IMR-90 (cell line): ENCODE measurements at regions not wholly inside any gene's neighbourhood (a gene's known extent, or its start where the extent isn't known, plus 50 kb on each side); places are given as distances from the start of the nearest gene placed in this dataset.

Experiments used
- ATAC-seq: fragments of 200-7000 bp; cut with Tn5 transposase; 2 replicates; pipeline ENCODE4 v1.9.1; 2020; ENCODE audit warnings: low read depth, mild to moderate bottlenecking, moderate library complexity
- BruUV-seq: library from RNA; stranded (reverse); fragments of 400-500 nt; replicated peaks from 2 replicates; lab custom pipeline; 2021; lab: Mats Ljungman, UMichigan
- CTCF ChIA-PET: fragments of 300-600 bp; formaldehyde crosslinking; extraction: SDS; loops from one replicate; lab custom pipeline; 2021; ENCODE audit warnings: antibody characterized with exemption; lab: Yijun Ruan, JAX
- POLR2A ChIA-PET: fragments of 300-600 bp; sonication (Branson Sonifier 250); formaldehyde crosslinking; loops from one replicate; lab custom pipeline; 2022; ENCODE audit warnings: antibody characterized with exemption; ENCODE audit not compliant: unreplicated experiment; lab: Charles Lee
- DNase-seq: peaks from one replicate; pipeline ENCODE4 v3.0.0; 2013
- H2AFZ ChIP-seq: replicated peaks from 2 replicates; pipeline ENCODE3; 2013; ENCODE audit warnings: low read length, mild to moderate bottlenecking; ENCODE audit not compliant: poor library complexity
- H2AK5ac ChIP-seq: 2 replicates; pipeline ENCODE4 v1.6.1; 2013; ENCODE audit warnings: low read depth, low read length, inconsistent platforms
- H2AK9ac ChIP-seq: replicated peaks from 2 replicates; pipeline ENCODE3; 2013; ENCODE audit warnings: mild to moderate bottlenecking, low read depth, low read length, moderate library complexity; ENCODE audit not compliant: poor library complexity
- H2BK120ac ChIP-seq: 2 replicates; pipeline ENCODE4 v1.6.1; 2013; ENCODE audit warnings: low read depth, low read length, inconsistent platforms
- H2BK15ac ChIP-seq: 3 replicates; pipeline ENCODE4 v1.6.1; 2013; ENCODE audit warnings: low read depth, low read length, inconsistent platforms
- H2BK20ac ChIP-seq: 2 replicates; pipeline ENCODE4 v1.6.1; 2013; ENCODE audit warnings: low read depth, mild to moderate bottlenecking, inconsistent platforms, low read length, moderate library complexity
- H2BK5ac ChIP-seq: 2 replicates; pipeline ENCODE4 v1.6.1; 2013; ENCODE audit warnings: mild to moderate bottlenecking, low read depth, low read length, inconsistent platforms; ENCODE audit not compliant: poor library complexity, severe bottlenecking
- H3K14ac ChIP-seq: replicated peaks from 2 replicates; pipeline ENCODE4 v1.6.1; 2013; ENCODE audit warnings: low read depth, low read length, inconsistent platforms
- H3K18ac ChIP-seq: 2 replicates; pipeline ENCODE4 v1.6.1; 2013; ENCODE audit warnings: low read depth, low read length, control low read depth
- H3K23ac ChIP-seq: 2 replicates; pipeline ENCODE4 v1.6.1; 2013; ENCODE audit warnings: low read depth, low read length, inconsistent platforms
- H3K27ac ChIP-seq: 2 replicates; pipeline ENCODE4 v1.5.1; 2013; ENCODE audit warnings: mild to moderate bottlenecking, control low read depth, low read length; ENCODE audit not compliant: insufficient read depth
- H3K27me3 ChIP-seq: 2 replicates; pipeline ENCODE4 v1.6.1; 2013; ENCODE audit warnings: low read length; ENCODE audit not compliant: control insufficient read depth, insufficient read depth
- H3K36me3 ChIP-seq: 2 replicates; pipeline ENCODE4 v1.6.1; 2013; ENCODE audit warnings: low read length, mixed read lengths; ENCODE audit not compliant: control insufficient read depth, insufficient read depth
- H3K4ac ChIP-seq: 2 replicates; pipeline ENCODE4 v1.6.1; 2013; ENCODE audit warnings: low read depth, low read length, inconsistent platforms
- H3K4me1 ChIP-seq: 2 replicates; pipeline ENCODE4 v1.6.1; 2013; ENCODE audit warnings: low read length, mixed read lengths; ENCODE audit not compliant: control insufficient read depth, insufficient read depth
- H3K4me2 ChIP-seq: 2 replicates; pipeline ENCODE4 v1.6.1; 2013; ENCODE audit warnings: low read depth, mild to moderate bottlenecking, control low read depth, low read length, moderate library complexity
- H3K4me3 ChIP-seq: 2 replicates; pipeline ENCODE4 v1.5.1; 2013; ENCODE audit warnings: low read depth, mild to moderate bottlenecking, control low read depth, low read length, moderate library complexity; ENCODE audit not compliant: insufficient read depth
- H3K56ac ChIP-seq: 2 replicates; pipeline ENCODE4 v1.6.1; 2013; ENCODE audit warnings: low read length, inconsistent platforms; ENCODE audit not compliant: insufficient read depth; ENCODE audit errors: extremely low read depth
- H3K79me1 ChIP-seq, 2 experiments: 2 replicates each; pipeline ENCODE4 v1.6.1; 2013; ENCODE audit warnings: low read length in 2 of 2, inconsistent platforms in 1 of 2, low read depth in 1 of 2
- H3K9ac ChIP-seq: 2 replicates; pipeline ENCODE4 v1.6.1; 2013; ENCODE audit warnings: low read depth, low read length, control low read depth
- H3K9me1 ChIP-seq: 2 replicates; pipeline ENCODE4 v1.6.1; 2013; ENCODE audit warnings: low read length, inconsistent platforms; ENCODE audit not compliant: insufficient read depth
- H3K9me3 ChIP-seq: 2 replicates; pipeline ENCODE4 v1.6.1; 2013; ENCODE audit warnings: low read length; ENCODE audit not compliant: control insufficient read depth, insufficient read depth
- H4K20me1 ChIP-seq: 2 replicates; pipeline ENCODE4 v1.6.1; 2013; ENCODE audit warnings: low read length, inconsistent platforms; ENCODE audit not compliant: insufficient read depth
- H4K5ac ChIP-seq: 2 replicates; pipeline ENCODE4 v1.6.1; 2013; ENCODE audit warnings: mild to moderate bottlenecking, low read depth, low read length, control low read depth
- H4K8ac ChIP-seq, 2 experiments: 2 replicates each; pipeline ENCODE4 v1.6.1; 2013; ENCODE audit warnings: low read depth in 2 of 2, low read length in 2 of 2, control low read depth in 1 of 2, inconsistent platforms in 1 of 2
- H4K91ac ChIP-seq: 2 replicates; pipeline ENCODE4 v1.6.1; 2013; ENCODE audit warnings: low read depth, low read length, inconsistent platforms; ENCODE audit not compliant: insufficient read depth
- CHD1 ChIP-seq: IDR thresholded peaks from 2 replicates; pipeline ENCODE4 v1.6.1; 2012; ENCODE audit warnings: low read depth, low read length, improper control_type of control experiment
- NFE2L2 ChIP-seq: fragments of 150-350 bp; IDR thresholded peaks from 2 replicates; pipeline ENCODE4 v1.6.1; 2016; ENCODE audit warnings: low read depth, mild to moderate bottlenecking, low read length
- RAD21 ChIP-seq: IDR thresholded peaks from 2 replicates; pipeline ENCODE4 v1.6.1; 2012; ENCODE audit warnings: low read length, improper control_type of control experiment
- RCOR1 ChIP-seq: IDR thresholded peaks from 2 replicates; pipeline ENCODE4 v1.6.1; 2012; ENCODE audit warnings: mild to moderate bottlenecking, low read length, improper control_type of control experiment; ENCODE audit not compliant: insufficient replicate concordance
- RFX5 ChIP-seq: IDR thresholded peaks from 2 replicates; pipeline ENCODE4 v1.8.0; 2012; ENCODE audit warnings: low read depth, mild to moderate bottlenecking, low read length, moderate library complexity
- SMC3 ChIP-seq: fragments of 150-350 bp; IDR thresholded peaks from 2 replicates; pipeline ENCODE4 v1.6.1; 2016; ENCODE audit warnings: low read depth, mild to moderate bottlenecking, antibody characterized with exemption, low read length, moderate library complexity
- WGBS, 2 experiments: methylation state at CpG; one replicate each; pipeline versions ENCODE4 v1.1.5 to v1.1.7; 2013; ENCODE audit warnings: missing lambda C conversion rate in 2 of 2; ENCODE audit not compliant: insufficient read length in 1 of 2; ENCODE audit errors: extremely low coverage in 2 of 2; 5-methylcytosine and 5-hydroxymethylcytosine counted together
- dilution Hi-C: fragments of 300-500 bp; cut with HindIII; formaldehyde crosslinking; loops from one replicate; pipeline ENCODE4 v1.14.3; 2018; ENCODE audit warnings: low sequenced_read_pairs; ENCODE audit not compliant: unreplicated experiment
- in situ Hi-C: fragments of 300-500 bp; cut with MboI; formaldehyde crosslinking; loops from 3 replicates; pipeline ENCODE4 v1.14.3; 2019; ENCODE audit warnings: low sequenced_read_pairs, inconsistent platforms, mixed read lengths
- intact Hi-C: fragments of 100-400 bp; cut with micrococcal nuclease; formaldehyde crosslinking; loops from 2 replicates; pipeline ENCODE4 v1.10.0; 2022

DNA sequence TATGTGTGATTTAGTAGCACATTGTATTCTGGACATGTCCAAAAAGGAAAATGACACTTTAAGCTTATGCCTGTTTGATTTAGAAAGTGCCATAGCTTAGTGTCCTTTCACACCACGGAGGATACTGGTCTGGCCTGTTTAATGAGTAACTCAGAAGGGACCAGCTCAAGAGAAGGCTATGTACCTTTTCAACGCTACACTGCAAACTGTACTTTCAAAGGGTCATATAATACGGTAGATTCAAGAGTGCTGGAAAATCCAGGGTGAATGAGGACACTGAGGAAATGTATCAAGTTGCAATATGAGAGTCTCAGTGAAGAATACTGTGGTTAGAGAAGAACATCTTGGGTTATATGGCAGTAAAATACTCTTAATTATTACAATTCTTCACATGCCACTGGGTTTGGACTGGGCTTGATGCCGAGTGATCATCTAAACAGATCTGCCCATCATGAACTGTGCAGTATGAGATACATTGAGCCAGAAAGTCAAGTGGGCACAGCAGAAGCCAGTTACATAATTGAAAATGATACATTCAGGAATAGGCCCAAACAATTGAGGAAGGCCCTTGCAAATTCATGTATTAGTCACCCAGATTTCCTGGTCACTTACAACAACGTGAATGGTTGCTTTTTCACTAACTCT lies 1211.5 kb upstream of the CDH9 start:
- POLR2A ChIA-PET: no interaction called here
- no peak overlapping the region for H3K27ac ChIP-seq
- no peak overlapping the region for H2BK120ac ChIP-seq
- no peak overlapping the region for H3K4ac ChIP-seq
- no peak overlapping the region for H4K8ac ChIP-seq
- no peaks in the 10 kb centered on the region for H3K27me3 ChIP-seq
- no peak overlapping the region for H2AK5ac ChIP-seq
- no peaks in the 10 kb centered on the region for H3K4me1 ChIP-seq
- no peak overlapping the region for H4K5ac ChIP-seq
- H3K9me1 ChIP-seq: no peaks in the 10 kb centered on the region
- ATAC-seq (no peak), DNase-seq (no peak)
- no peak overlapping the region for H3K18ac ChIP-seq
- in situ Hi-C loops (no loop called here), dilution Hi-C loops (no loop called here), intact Hi-C loops (no loop called here)
- no peak overlapping the region for H3K56ac ChIP-seq
- no TSS peak for BruUV-seq
- H4K91ac ChIP-seq: no peak overlapping the region
- no peaks in the 10 kb centered on the region for H3K36me3 ChIP-seq
- H2BK5ac ChIP-seq: no peak overlapping the region
- CTCF ChIA-PET: no interaction called here
- H2BK20ac ChIP-seq: no peak overlapping the region
- H3K23ac ChIP-seq: no peak overlapping the region
- no peak overlapping the region for H2AK9ac ChIP-seq
- H3K14ac ChIP-seq: no peak overlapping the region
- H3K4me2 ChIP-seq: no peak overlapping the region
- no peak overlapping the region for H2BK15ac ChIP-seq
- TF ChIP-seq CHD1: no peak
- no peak for TF ChIP-seq RFX5
- TF ChIP-seq RAD21: no peak
- no peak for TF ChIP-seq NFE2L2
- TF ChIP-seq SMC3: no peak
- no peak for TF ChIP-seq RCOR1
- WGBS, 2 experiments: no CpG with 5 or more reads among the region's 5 CpGs
- H3K9me3 ChIP-seq: peaks cover 6% of the 10 kb centered on the region
- H3K9ac ChIP-seq: no peak overlapping the region
- H2AFZ ChIP-seq: no peak overlapping the region
- H3K4me3 ChIP-seq: no peak overlapping the region
- H3K79me1 ChIP-seq: no peaks in the 10 kb centered on the region
- no peaks in the 10 kb centered on the region for H4K20me1 ChIP-seq
